AG04450 (cell line): ENCODE measurements at regions not wholly inside any gene's neighbourhood (a gene's known extent, or its start where the extent isn't known, plus 50 kb on each side); places are given as distances from the start of the nearest gene placed in this dataset.

Experiments
- CTCF ChIA-PET: fragments of 300-600, 350-600 bp; formaldehyde crosslinking; extraction: SDS; loops from one replicate; lab custom pipeline; 2022; ENCODE audit warnings: antibody characterized with exemption, inconsistent platforms; lab: Charles Lee
- POLR2A ChIA-PET: fragments of 350-600 bp; formaldehyde crosslinking; extraction: SDS; loops from one replicate; lab custom pipeline; 2021; ENCODE audit warnings: antibody characterized with exemption, inconsistent platforms; lab: Yijun Ruan, JAX
- DNase-seq: peaks from one replicate; pipeline ENCODE4 v3.0.0-alpha.2; 2011; ENCODE audit warnings: low read depth, low spot score
- H3K27ac ChIP-seq: one replicate; pipeline ENCODE4 v1.5.1; 2012; ENCODE audit warnings: low read depth, low read length, control low read depth
- H3K27me3 ChIP-seq: one replicate; pipeline ENCODE4 v1.6.0; 2012; ENCODE audit warnings: low read length; ENCODE audit not compliant: control insufficient read depth, insufficient read depth
- H3K4me3 ChIP-seq: 2 replicates; pipeline ENCODE4 v1.5.1; 2011; ENCODE audit warnings: mild to moderate bottlenecking, low read depth, low read length, control low read depth
- H3K9me3 ChIP-seq: 2 replicates; pipeline ENCODE4 v1.5.1; 2012; ENCODE audit warnings: low read length; ENCODE audit not compliant: control insufficient read depth, insufficient read depth
- TF ChIP-seq, protein P1 (sequence below): IDR thresholded peaks from 2 replicates; pipeline ENCODE4 v1.5.1; 2011; ENCODE audit warnings: low read depth, low read length, control low read depth, inconsistent platforms

DNA sequence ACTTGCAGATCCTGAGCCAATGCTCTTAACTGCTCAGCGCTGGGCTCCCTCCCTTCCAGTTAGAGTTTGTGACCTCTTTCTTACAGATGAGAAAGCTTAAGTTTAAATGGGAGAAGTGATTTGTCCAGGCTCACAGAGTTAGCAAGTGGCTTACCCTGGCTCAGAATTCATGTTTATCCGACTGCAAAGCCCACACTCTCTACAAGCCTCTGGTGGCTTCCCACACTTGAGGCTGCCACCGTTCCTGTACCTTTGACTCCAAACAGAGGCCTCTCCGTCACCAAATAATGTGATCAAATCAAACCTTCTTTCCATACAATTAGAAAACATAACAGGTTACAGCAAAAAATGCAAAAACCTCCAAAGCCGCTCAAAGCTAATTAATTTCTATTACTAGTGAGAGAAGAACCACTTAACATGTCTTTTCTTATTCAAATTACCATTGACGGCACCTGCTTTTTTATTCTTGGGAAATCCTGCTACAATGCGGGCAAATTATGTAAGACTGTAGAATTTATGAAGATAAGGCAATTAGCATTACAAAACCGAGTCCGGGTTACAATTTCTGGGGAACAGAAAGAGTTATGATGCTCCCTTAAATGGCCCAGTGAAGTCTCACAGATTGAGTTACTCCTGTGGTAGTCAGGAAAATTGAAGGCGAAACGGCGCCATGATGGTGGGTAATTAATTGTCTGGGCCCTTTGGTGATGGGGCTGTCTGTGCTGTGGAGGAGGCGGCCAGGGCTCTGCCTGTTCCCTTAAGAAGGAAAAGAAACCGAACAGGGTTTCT lies 324.3 kb upstream of the POU3F1 start:
- TF ChIP-seq, protein P1, sequence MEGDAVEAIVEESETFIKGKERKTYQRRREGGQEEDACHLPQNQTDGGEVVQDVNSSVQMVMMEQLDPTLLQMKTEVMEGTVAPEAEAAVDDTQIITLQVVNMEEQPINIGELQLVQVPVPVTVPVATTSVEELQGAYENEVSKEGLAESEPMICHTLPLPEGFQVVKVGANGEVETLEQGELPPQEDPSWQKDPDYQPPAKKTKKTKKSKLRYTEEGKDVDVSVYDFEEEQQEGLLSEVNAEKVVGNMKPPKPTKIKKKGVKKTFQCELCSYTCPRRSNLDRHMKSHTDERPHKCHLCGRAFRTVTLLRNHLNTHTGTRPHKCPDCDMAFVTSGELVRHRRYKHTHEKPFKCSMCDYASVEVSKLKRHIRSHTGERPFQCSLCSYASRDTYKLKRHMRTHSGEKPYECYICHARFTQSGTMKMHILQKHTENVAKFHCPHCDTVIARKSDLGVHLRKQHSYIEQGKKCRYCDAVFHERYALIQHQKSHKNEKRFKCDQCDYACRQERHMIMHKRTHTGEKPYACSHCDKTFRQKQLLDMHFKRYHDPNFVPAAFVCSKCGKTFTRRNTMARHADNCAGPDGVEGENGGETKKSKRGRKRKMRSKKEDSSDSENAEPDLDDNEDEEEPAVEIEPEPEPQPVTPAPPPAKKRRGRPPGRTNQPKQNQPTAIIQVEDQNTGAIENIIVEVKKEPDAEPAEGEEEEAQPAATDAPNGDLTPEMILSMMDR, result no peak
- ChIA-PET POLR2A (no interaction called here), CTCF (no interaction called here)
- no peak overlapping the region for H3K27ac ChIP-seq
- no peaks in the 10 kb centered on the region for H3K9me3 ChIP-seq
- H3K4me3 ChIP-seq, result no peak overlapping the region
- no peak for DNase-seq
- H3K27me3 ChIP-seq, result no peaks in the 10 kb centered on the region

DNA sequence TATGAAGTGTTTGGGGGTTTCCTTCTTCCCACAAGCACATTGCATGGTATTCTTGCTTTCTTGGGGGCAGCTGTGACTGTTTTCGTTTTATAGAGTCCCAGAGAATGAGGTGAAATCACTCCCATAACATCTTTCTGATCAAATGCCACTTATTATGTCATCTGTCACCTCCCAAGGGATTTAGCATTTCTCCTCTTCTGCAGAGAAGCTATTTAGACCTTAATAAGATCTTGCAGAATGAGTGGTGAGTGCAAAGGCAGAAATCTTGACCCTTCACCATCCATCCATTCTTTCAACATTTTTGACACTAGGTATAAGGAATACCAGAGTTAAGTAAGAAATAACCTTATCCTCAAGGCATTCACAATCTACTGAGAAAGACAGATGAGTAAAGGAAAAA lies 318.6 kb upstream of the POU3F1 start:
- Histone ChIP-seq H3K4me3 (no peak overlapping the region), H3K9me3 (no peaks in the 10 kb centered on the region), H3K27me3 (no peaks in the 10 kb centered on the region), H3K27ac (no peak overlapping the region)
- POLR2A ChIA-PET, result no interaction called here
- CTCF ChIA-PET, result no interaction called here
- DNase-seq, result no peak
- TF ChIP-seq, protein P1, result no peak

- no peak for DNase-seq
- POLR2A ChIA-PET, result no interaction called here
- CTCF ChIA-PET, result no interaction called here
- Histone ChIP-seq H3K9me3 (no peaks in the 10 kb centered on the region), H3K27ac (no peak overlapping the region), H3K27me3 (no peaks in the 10 kb centered on the region), H3K4me3 (no peak overlapping the region)
- TF ChIP-seq, protein P1, result no peak
Measured at GRCh38 chr1:38361566-38361965, 315.0 kb upstream of the POU3F1 start.

GRCh38 chr1:38360807-38361206 lies 314.2 kb upstream of the POU3F1 start:
- TF ChIP-seq, protein P1, result no peak
- H3K9me3 ChIP-seq, result no peaks in the 10 kb centered on the region
- DNase-seq, result no peak
- H3K27me3 ChIP-seq, result no peaks in the 10 kb centered on the region
- no peak overlapping the region for H3K27ac ChIP-seq
- POLR2A ChIA-PET, result no interaction called here
- CTCF ChIA-PET, result no interaction called here
- H3K4me3 ChIP-seq, result no peak overlapping the region

- TF ChIP-seq, protein P1, result no peak
- Histone ChIP-seq H3K27me3 (no peaks in the 10 kb centered on the region), H3K9me3 (no peaks in the 10 kb centered on the region), H3K27ac (no peak overlapping the region), H3K4me3 (no peak overlapping the region)
- CTCF ChIA-PET, result no interaction called here
- DNase-seq, result no peak
- POLR2A ChIA-PET, result no interaction called here
Measured at GRCh38 chr1:38353956-38354355, 307.4 kb upstream of the POU3F1 start.
